Type B pancreatic cell (in vitro differentiated cells): ENCODE measurements at regions not wholly inside any gene's neighbourhood (a gene's known extent, or its start where the extent isn't known, plus 50 kb on each side); places are given as distances from the start of the nearest gene placed in this dataset.

Source experiments
- DNase-seq: peaks from one replicate; pipeline ENCODE4 v3.0.0; 2021; ENCODE audit warnings: mixed read lengths; ENCODE audit not compliant: unreplicated experiment; ENCODE audit errors: extremely low spot score
- H3K27ac Mint-ChIP-seq: 2 replicates; pipeline ENCODE4 v1.8.0; 2021; ENCODE audit warnings: mild to moderate bottlenecking, mixed read lengths
- H3K27me3 Mint-ChIP-seq: 2 replicates; pipeline ENCODE4 v1.8.0; 2021; ENCODE audit warnings: mixed read lengths
- H3K36me3 Mint-ChIP-seq: 2 replicates; pipeline ENCODE4 v1.8.0; 2021; ENCODE audit warnings: mixed read lengths
- H3K4me1 Mint-ChIP-seq: one replicate; pipeline ENCODE4 v1.8.0; 2021; ENCODE audit warnings: mixed read lengths; ENCODE audit not compliant: unreplicated experiment
- H3K4me3 Mint-ChIP-seq: 2 replicates; pipeline ENCODE4 v1.8.0; 2021; ENCODE audit warnings: mild to moderate bottlenecking, mixed read lengths
- H3K9me3 Mint-ChIP-seq: 2 replicates; pipeline ENCODE4 v1.8.0; 2021; ENCODE audit warnings: mixed read lengths
- TF ChIP-seq, protein P1 (sequence below): fragments of 200-600 bp; sonication (generic); conservative IDR thresholded peaks from 2 replicates; pipeline ENCODE4 v1.5.0; 2021; ENCODE audit warnings: antibody characterized with exemption, mild to moderate bottlenecking

DNA sequence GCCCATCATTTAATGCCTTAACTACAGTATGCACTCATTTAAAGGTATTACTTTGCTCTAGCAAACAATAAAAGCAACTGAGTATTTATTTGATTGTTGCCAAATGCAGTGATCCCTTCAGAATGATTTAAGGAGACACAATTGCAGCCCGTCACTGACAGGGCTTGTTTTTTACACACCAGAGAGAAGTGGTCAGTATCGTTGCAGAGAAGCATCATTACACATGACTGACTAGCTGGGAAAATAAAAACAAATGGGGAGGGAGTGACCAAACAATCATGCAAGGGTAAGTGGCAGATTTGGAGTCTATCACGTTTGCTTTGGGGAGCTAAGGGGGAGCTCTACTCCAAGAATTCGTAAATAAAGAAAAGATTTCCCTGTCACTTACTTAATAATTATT lies 1685.3 kb upstream of the TENM3 start:
- no peak for DNase-seq
- H3K27ac Mint-ChIP-seq, result no peak overlapping the region
- peaks cover 5% of the 10 kb centered on the region for H3K9me3 Mint-ChIP-seq
- no peaks in the 10 kb centered on the region for H3K27me3 Mint-ChIP-seq
- no peaks in the 10 kb centered on the region for H3K36me3 Mint-ChIP-seq
- TF ChIP-seq, protein P1, sequence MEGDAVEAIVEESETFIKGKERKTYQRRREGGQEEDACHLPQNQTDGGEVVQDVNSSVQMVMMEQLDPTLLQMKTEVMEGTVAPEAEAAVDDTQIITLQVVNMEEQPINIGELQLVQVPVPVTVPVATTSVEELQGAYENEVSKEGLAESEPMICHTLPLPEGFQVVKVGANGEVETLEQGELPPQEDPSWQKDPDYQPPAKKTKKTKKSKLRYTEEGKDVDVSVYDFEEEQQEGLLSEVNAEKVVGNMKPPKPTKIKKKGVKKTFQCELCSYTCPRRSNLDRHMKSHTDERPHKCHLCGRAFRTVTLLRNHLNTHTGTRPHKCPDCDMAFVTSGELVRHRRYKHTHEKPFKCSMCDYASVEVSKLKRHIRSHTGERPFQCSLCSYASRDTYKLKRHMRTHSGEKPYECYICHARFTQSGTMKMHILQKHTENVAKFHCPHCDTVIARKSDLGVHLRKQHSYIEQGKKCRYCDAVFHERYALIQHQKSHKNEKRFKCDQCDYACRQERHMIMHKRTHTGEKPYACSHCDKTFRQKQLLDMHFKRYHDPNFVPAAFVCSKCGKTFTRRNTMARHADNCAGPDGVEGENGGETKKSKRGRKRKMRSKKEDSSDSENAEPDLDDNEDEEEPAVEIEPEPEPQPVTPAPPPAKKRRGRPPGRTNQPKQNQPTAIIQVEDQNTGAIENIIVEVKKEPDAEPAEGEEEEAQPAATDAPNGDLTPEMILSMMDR, result no peak
- no peak overlapping the region for H3K4me3 Mint-ChIP-seq
- H3K4me1 Mint-ChIP-seq, result no peaks in the 10 kb centered on the region

- no peaks in the 10 kb centered on the region for H3K36me3 Mint-ChIP-seq
- TF ChIP-seq, protein P1, result no peak
- H3K27me3 Mint-ChIP-seq, result no peaks in the 10 kb centered on the region
- H3K9me3 Mint-ChIP-seq, result peaks cover 5% of the 10 kb centered on the region
- no peaks in the 10 kb centered on the region for H3K4me1 Mint-ChIP-seq
- H3K4me3 Mint-ChIP-seq, result no peak overlapping the region
- no peak overlapping the region for H3K27ac Mint-ChIP-seq
- DNase-seq, result no peak
Observed at GRCh38 chr4:180558427-180558826, 1684.8 kb upstream of the TENM3 start.

GRCh38 chr4:180560896-180561295 lies 1682.3 kb upstream of the TENM3 start:
- Mint-ChIP-seq H3K4me3 (no peak overlapping the region), H3K27ac (no peak overlapping the region), H3K36me3 (no peaks in the 10 kb centered on the region), H3K27me3 (no peaks in the 10 kb centered on the region), H3K4me1 (peaks cover 7% of the 10 kb centered on the region), H3K9me3 (no peaks in the 10 kb centered on the region)
- DNase-seq, result no peak
- TF ChIP-seq, protein P1, result no peak

GRCh38 chr4:180564026-180564425 lies 1679.2 kb upstream of the TENM3 start:
- H3K4me3 Mint-ChIP-seq, result no peak overlapping the region
- H3K27ac Mint-ChIP-seq, result no peak overlapping the region
- no peak for DNase-seq
- H3K4me1 Mint-ChIP-seq, result peaks cover 7% of the 10 kb centered on the region
- no peaks in the 10 kb centered on the region for H3K27me3 Mint-ChIP-seq
- TF ChIP-seq, protein P1, result no peak
- H3K9me3 Mint-ChIP-seq, result no peaks in the 10 kb centered on the region
- H3K36me3 Mint-ChIP-seq, result no peaks in the 10 kb centered on the region

DNA sequence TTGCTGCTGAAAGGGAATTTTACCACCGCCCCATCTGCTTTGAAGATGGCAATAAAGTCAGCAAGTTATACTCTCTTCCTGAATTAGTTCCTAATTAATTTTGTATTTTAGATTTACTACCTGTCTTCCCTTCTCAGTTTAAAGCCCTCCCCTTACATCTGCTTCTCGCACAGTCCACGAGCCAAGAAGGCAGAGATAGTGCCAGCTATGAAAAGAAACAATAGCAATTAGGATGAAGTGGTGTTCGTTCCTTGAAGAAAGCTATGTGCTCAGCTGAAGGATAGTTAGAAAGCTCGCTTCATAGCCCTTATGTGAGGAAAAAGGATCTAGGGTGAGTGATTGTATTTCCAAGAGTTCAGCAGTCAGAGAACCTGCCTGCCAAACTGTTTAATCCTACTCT lies 1678.8 kb upstream of the TENM3 start:
- no peak overlapping the region for H3K4me3 Mint-ChIP-seq
- H3K4me1 Mint-ChIP-seq, result peaks cover 7% of the 10 kb centered on the region
- no peak overlapping the region for H3K27ac Mint-ChIP-seq
- DNase-seq, result no peak
- no peaks in the 10 kb centered on the region for H3K27me3 Mint-ChIP-seq
- TF ChIP-seq, protein P1, result no peak
- H3K9me3 Mint-ChIP-seq, result no peaks in the 10 kb centered on the region
- H3K36me3 Mint-ChIP-seq, result no peaks in the 10 kb centered on the region

DNA sequence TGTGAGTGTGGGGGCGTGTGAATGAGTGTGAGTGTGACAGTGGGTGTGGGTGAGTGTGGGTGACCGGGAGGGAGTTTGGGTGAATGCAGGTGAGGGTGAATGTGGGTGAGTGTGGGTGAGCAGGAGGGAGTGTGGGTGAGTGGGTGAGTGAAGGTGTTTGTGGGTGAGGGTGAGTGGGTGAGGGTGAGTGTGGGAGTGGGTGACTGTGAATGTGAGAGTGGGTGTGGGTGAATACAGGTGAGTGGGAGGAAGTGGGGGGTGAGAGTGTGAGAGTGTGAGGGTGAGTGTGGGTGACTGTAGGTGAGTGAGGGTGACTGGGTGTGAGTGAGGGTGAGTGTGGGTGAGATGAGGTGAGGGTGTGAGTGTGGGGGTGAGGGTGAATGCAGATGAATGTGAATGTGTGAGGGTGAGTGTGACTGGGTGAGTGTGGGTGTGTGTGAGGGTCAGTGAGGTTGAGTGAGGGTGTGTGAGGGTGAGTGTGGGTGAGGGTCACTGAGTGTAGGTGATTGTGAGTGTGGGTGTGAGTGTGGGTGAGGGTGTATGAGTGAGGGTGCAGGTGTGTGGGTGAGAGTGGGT lies 1677.3 kb upstream of the TENM3 start:
- Mint-ChIP-seq H3K36me3 (no peaks in the 10 kb centered on the region), H3K27ac (no peak overlapping the region)

More for the DNA sequence above, 1677.3 kb upstream of the TENM3 start:
- H3K27me3 Mint-ChIP-seq, result peaks cover 3% of the 10 kb centered on the region
- no peaks in the 10 kb centered on the region for H3K9me3 Mint-ChIP-seq
- H3K4me1 Mint-ChIP-seq, result peaks cover 7% of the 10 kb centered on the region
- H3K4me3 Mint-ChIP-seq, result no peak overlapping the region
- TF ChIP-seq, protein P1, result no peak
- DNase-seq, result no peak
